HUES6 (cell line): ENCODE measurements at regions not wholly inside any gene's neighbourhood (a gene's known extent, or its start where the extent isn't known, plus 50 kb on each side); places are given as distances from the start of the nearest gene placed in this dataset.
"Not testable (repeated sequence)": the region's sequence is repeated elsewhere in the genome, so short reads cannot be mapped to it uniquely, and the experiment has no call there.

ENCODE experiments used
- H3K27ac ChIP-seq: 2 replicates; pipeline ENCODE4 v1.7.0; 2013; ENCODE audit warnings: low read depth, mild to moderate bottlenecking, low read length, inconsistent platforms
- H3K27me3 ChIP-seq: 2 replicates; pipeline ENCODE4 v1.6.1; 2013; ENCODE audit warnings: low read length; ENCODE audit not compliant: control insufficient read depth, insufficient read depth
- H3K36me3 ChIP-seq: 2 replicates; pipeline ENCODE4 v1.6.1; 2013; ENCODE audit warnings: low read length; ENCODE audit not compliant: control insufficient read depth, insufficient read depth
- H3K4me1 ChIP-seq: 2 replicates; pipeline ENCODE4 v1.6.1; 2013; ENCODE audit warnings: low read length; ENCODE audit not compliant: control insufficient read depth, insufficient read depth
- H3K4me3 ChIP-seq: 2 replicates; pipeline ENCODE4 v1.5.1; 2013; ENCODE audit warnings: low read depth, low read length
- H3K9ac ChIP-seq: one replicate; pipeline ENCODE4 v1.6.1; 2013; ENCODE audit warnings: mild to moderate bottlenecking, low read length
- H3K9me3 ChIP-seq: 2 replicates; pipeline ENCODE4 v1.6.1; 2013; ENCODE audit warnings: low read depth, low read length; ENCODE audit not compliant: control insufficient read depth, insufficient read depth

DNA sequence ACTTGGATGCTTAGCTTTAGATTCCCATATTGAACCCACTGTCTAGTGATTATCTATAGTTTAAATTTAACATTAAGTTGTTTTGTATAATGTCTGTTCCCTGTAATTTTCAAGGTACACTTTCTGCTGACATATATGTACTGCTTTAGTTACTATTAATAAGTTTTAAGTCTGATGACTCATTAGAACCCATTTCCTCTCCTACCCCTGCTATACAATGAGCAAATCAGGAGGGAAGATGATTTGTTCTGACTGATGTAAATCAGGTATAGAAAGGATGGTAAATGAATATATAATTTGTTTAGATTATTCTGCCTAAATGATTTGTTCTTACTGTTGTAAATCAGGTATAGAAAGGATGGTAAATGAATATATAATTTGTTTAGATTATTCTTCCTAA, 691.8 kb downstream of the NXPH1 start:
- H3K36me3 ChIP-seq = no peaks in the 10 kb centered on the region
- H3K27me3 ChIP-seq = no peaks in the 10 kb centered on the region
- H3K27ac ChIP-seq = no peak overlapping the region
- no peak overlapping the region for H3K9ac ChIP-seq
- H3K4me1 ChIP-seq = peaks cover 3% of the 10 kb centered on the region; the same call in 1 of the 2 replicates
- H3K9me3 ChIP-seq = no peaks in the 10 kb centered on the region
- no peak overlapping the region for H3K4me3 ChIP-seq

GRCh38 chr7:9127901-9128300, 694.5 kb downstream of the NXPH1 start:
- Histone ChIP-seq H3K27ac (no peak overlapping the region), H3K36me3 (no peaks in the 10 kb centered on the region), H3K9ac (no peak overlapping the region), H3K27me3 (no peaks in the 10 kb centered on the region), H3K4me1 (no peaks in the 10 kb centered on the region), H3K9me3 (no peaks in the 10 kb centered on the region), H3K4me3 (no peak overlapping the region)

DNA sequence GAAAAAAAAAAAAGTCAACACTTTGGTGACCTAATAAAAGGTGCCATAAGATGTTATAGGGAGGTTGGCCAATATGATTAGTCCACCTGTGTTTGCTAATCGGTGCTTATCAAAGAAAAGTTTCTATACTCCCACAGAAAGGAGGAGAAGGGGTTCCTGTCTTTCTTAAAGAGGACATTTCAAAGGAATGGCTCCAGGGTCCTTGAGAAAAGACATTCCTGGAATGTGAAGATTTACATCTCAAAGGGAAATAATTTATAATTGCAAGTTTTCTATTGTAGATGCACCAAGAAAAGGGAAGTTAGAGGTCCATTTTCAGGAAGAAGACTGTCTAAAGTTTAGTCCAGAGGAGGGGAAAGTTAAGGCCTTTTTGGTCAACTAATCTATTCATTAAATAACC, 715.3 kb downstream of the NXPH1 start:
- Histone ChIP-seq H3K36me3 (no peaks in the 10 kb centered on the region), H3K4me3 (no peak overlapping the region), H3K9me3 (no peaks in the 10 kb centered on the region), H3K9ac (no peak overlapping the region), H3K27ac (peak overlapping the region; percentile 30; the same call in 1 of the 2 replicates), H3K27me3 (no peaks in the 10 kb centered on the region), H3K4me1 (peaks cover 16% of the 10 kb centered on the region)

DNA sequence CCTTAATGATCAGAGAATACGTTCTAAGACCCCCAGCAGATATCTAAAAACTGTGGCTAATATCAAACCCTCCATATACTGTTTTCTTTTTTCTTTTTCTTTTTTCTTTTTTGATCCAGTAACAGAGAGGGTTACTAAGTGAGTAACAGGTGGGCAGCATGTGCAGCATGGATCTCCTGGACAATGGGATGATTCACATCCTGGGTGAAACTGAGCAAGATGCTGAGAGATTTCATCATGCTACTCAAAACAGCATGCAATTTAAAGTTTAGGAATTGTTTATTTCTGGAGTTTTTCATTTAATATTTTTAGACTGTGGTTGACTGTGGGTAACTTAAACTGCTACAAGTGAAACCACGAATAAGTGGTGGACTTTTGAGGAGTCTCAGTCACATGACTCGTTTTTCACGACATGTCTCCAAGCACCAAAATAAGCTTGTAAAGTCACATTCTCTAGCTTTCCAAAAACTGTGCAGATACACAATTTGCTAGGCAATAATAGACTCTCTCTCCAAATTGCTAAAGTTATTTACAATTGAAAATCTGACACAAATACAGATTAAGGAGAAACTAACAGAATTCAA, 716.2 kb downstream of the NXPH1 start:
- Histone ChIP-seq H3K9ac (no peak overlapping the region), H3K27me3 (no peaks in the 10 kb centered on the region), H3K36me3 (no peaks in the 10 kb centered on the region), H3K9me3 (no peaks in the 10 kb centered on the region), H3K27ac (peak overlapping the region; percentile 30; the same call in 1 of the 2 replicates), H3K4me3 (no peak overlapping the region), H3K4me1 (peaks cover 16% of the 10 kb centered on the region)

DNA sequence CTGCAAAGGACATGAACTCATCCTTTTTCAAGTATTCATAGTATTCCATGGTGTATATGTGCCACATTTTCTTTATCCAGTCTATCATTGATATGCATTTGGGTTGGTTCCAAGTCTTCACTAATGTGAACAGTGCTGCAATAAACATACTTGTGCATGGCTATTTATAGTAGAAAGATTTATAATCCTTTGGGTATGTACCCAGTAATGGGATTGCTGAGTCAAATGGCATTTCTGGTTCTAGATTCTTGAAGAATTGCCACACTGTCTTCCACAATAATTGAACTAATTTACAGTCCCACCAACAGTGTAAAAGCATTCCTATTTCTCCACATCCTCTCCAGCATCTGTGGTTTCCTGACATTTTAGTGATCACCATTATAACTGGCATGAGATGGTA, 730.3 kb downstream of the NXPH1 start:
- H3K9me3 ChIP-seq, H3K4me1 ChIP-seq, H3K9ac ChIP-seq, H3K27ac ChIP-seq, H3K36me3 ChIP-seq, H3K27me3 ChIP-seq, H3K4me3 ChIP-seq: not testable (repeated sequence)

GRCh38 chr7:9175871-9176270, 742.5 kb downstream of the NXPH1 start:
- Histone ChIP-seq H3K9me3 (no peaks in the 10 kb centered on the region), H3K27ac (no peak overlapping the region), H3K36me3 (no peaks in the 10 kb centered on the region), H3K27me3 (no peaks in the 10 kb centered on the region), H3K4me1 (no peaks in the 10 kb centered on the region), H3K4me3 (no peak overlapping the region), H3K9ac (no peak overlapping the region)

DNA sequence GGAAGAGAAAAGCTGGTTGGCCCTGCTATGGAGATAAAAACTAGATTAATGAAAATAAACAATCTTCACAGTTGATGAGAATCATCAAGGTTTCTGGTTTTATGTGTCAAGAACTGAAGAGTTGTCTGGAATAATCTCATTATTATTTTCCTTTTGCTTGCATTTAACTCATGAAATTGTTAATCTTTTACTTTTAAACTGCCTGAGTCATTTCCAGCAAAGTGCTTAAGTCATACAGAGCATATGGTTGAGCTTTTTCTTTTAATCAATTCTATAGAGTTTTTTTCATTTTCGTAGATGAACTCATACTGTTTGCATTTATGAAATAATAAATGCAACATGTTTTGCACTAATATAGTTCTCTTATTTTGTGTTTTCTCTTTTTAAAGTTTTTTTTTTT, 747.9 kb downstream of the NXPH1 start:
- Histone ChIP-seq H3K9ac (no peak overlapping the region), H3K9me3 (no peaks in the 10 kb centered on the region), H3K36me3 (no peaks in the 10 kb centered on the region), H3K27ac (no peak overlapping the region), H3K4me1 (no peaks in the 10 kb centered on the region), H3K27me3 (no peaks in the 10 kb centered on the region), H3K4me3 (no peak overlapping the region)

- Histone ChIP-seq H3K27me3 (no peaks in the 10 kb centered on the region), H3K9ac (no peak overlapping the region), H3K4me3 (no peak overlapping the region), H3K4me1 (no peaks in the 10 kb centered on the region), H3K9me3 (no peaks in the 10 kb centered on the region), H3K27ac (no peak overlapping the region), H3K36me3 (no peaks in the 10 kb centered on the region)
These were observed 753.3 kb downstream of the NXPH1 start for GRCh38 chr7:9186730-9187129.

DNA sequence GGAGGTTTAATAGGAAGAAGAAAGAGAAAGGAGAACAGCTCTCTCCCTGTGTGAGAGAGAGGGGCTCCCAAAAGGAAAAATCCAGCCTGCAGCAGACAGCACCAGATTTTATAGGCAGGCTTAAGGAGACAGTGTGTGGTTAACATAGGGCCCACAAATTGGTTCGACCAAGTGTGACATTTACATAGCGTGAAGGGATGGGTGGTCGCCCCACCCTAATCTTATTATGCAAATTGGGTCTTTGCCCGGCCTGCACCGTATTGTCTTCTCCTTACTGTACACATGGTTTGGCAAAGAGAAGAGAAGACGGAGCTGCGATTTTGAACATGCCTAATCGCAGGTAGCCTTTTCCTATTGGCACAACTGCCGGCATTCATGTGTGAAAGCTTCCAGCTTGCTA, 756.3 kb downstream of the NXPH1 start:
- no peaks in the 10 kb centered on the region for H3K27me3 ChIP-seq

GRCh38 chr7:9192969-9193368, 759.6 kb downstream of the NXPH1 start:
- Histone ChIP-seq H3K27ac (no peak overlapping the region), H3K9me3 (no peaks in the 10 kb centered on the region), H3K4me3 (no peak overlapping the region), H3K27me3 (no peaks in the 10 kb centered on the region), H3K36me3 (no peaks in the 10 kb centered on the region), H3K9ac (no peak overlapping the region), H3K4me1 (no peaks in the 10 kb centered on the region)

More for the DNA sequence above, 756.3 kb downstream of the NXPH1 start:
- no peak overlapping the region for H3K4me3 ChIP-seq
- H3K27ac ChIP-seq = no peak overlapping the region
- no peaks in the 10 kb centered on the region for H3K36me3 ChIP-seq
- H3K4me1 ChIP-seq = no peaks in the 10 kb centered on the region
- no peaks in the 10 kb centered on the region for H3K9me3 ChIP-seq
- H3K9ac ChIP-seq = no peak overlapping the region

GRCh38 chr7:9200626-9201025, 767.2 kb downstream of the NXPH1 start:
- H3K27me3 ChIP-seq = no peaks in the 10 kb centered on the region
- H3K9ac ChIP-seq = no peak overlapping the region
- H3K4me3 ChIP-seq = no peak overlapping the region
- H3K9me3 ChIP-seq = no peaks in the 10 kb centered on the region
- H3K27ac ChIP-seq = no peak overlapping the region
- H3K4me1 ChIP-seq = 0 out of 2 replicates have a peak, but pooled peaks cover 2% of the 10 kb centered on the region
- no peaks in the 10 kb centered on the region for H3K36me3 ChIP-seq

DNA sequence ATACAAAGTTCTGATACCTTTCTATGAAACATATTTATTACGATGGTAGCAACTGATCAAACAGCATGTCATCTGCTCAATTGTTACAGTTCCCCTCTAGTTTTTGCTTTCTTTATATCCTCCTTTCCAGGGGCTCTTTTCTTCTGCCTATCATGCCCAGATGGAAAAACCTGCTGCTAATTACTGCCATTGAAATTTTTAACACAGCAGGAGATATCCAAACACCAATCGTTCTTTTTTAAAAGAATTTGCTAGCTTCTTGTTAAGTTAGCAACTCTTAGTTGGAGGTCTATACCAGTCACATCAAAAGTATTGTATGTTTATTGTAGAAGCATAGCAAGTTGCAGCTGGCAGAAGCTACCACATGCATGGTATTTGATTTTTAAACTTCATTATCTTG, 768.5 kb downstream of the NXPH1 start:
- H3K4me1 ChIP-seq = 0 out of 2 replicates have a peak, but pooled peaks cover 2% of the 10 kb centered on the region
- H3K9me3 ChIP-seq = no peaks in the 10 kb centered on the region
- H3K27me3 ChIP-seq = no peaks in the 10 kb centered on the region
- H3K9ac ChIP-seq = no peak overlapping the region
- H3K27ac ChIP-seq = no peak overlapping the region
- no peak overlapping the region for H3K4me3 ChIP-seq
- H3K36me3 ChIP-seq = no peaks in the 10 kb centered on the region
